ENCODE measurements at regions not wholly inside any gene's neighbourhood (a gene's known extent, or its start where the extent isn't known, plus 50 kb on each side); places are given as distances from the start of the nearest gene placed in this dataset.

DNA sequence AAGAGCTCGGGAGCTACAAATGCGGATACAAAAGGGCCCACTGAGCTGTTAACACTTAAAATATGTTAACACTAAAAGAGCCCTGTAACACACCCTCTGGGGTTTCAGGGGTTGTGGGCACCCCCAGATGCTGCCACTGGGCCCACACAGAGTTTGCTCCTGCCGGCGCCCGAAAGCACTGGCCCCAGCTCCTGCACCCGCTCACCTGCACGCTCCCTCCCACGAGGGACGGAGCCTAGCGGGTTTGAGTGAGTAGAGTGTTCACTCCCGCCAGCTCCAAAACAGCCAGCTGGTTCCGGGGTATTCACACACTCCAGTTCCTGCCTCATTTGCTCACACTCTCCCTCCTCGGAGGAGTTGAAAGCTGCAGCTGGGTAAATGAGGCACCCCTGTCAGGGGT is 357.7 kb downstream of the ETNK1 start:
- H3K4me1 Mint-ChIP-seq: no peaks in the 10 kb centered on the region
- H3K27me3 Mint-ChIP-seq (ENCODE audit: low read depth in 2 of 2): no peaks in the 10 kb centered on the region
- no peaks in the 10 kb centered on the region for H3K36me3 ChIP-seq (ENCODE audit: control insufficient read depth, insufficient read depth, low read length)
- H3K9me3 Mint-ChIP-seq: no peaks in the 10 kb centered on the region
- ATAC-seq (no peak), DNase-seq (no peak)
- TF ChIP-seq, protein P1, sequence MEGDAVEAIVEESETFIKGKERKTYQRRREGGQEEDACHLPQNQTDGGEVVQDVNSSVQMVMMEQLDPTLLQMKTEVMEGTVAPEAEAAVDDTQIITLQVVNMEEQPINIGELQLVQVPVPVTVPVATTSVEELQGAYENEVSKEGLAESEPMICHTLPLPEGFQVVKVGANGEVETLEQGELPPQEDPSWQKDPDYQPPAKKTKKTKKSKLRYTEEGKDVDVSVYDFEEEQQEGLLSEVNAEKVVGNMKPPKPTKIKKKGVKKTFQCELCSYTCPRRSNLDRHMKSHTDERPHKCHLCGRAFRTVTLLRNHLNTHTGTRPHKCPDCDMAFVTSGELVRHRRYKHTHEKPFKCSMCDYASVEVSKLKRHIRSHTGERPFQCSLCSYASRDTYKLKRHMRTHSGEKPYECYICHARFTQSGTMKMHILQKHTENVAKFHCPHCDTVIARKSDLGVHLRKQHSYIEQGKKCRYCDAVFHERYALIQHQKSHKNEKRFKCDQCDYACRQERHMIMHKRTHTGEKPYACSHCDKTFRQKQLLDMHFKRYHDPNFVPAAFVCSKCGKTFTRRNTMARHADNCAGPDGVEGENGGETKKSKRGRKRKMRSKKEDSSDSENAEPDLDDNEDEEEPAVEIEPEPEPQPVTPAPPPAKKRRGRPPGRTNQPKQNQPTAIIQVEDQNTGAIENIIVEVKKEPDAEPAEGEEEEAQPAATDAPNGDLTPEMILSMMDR (IDR thresholded peaks at IDR 0.05): no peak
- no peak overlapping the region for H3K27ac ChIP-seq (ENCODE audit: low read length)
- no peaks in the 10 kb centered on the region for H3K36me3 Mint-ChIP-seq
- no peaks in the 10 kb centered on the region for H3K4me1 ChIP-seq (ENCODE audit: control insufficient read depth, insufficient read depth, low read length)
- H3K27ac Mint-ChIP-seq: no peak overlapping the region
- H3K4me3 Mint-ChIP-seq: no peak overlapping the region
- intact Hi-C loops (cut with micrococcal nuclease): no loop called here
- WGBS (ENCODE audit: insufficient coverage): 89% methylated on average over 13 of the region's 13 CpGs
- H3K4me3 ChIP-seq (ENCODE audit: low read length): no peak overlapping the region
- H3K27me3 ChIP-seq (ENCODE audit: control insufficient read depth, insufficient read depth, low read length): no peaks in the 10 kb centered on the region
- H3K9me3 ChIP-seq (ENCODE audit: control insufficient read depth, insufficient read depth, low read length): no peaks in the 10 kb centered on the region

DNA sequence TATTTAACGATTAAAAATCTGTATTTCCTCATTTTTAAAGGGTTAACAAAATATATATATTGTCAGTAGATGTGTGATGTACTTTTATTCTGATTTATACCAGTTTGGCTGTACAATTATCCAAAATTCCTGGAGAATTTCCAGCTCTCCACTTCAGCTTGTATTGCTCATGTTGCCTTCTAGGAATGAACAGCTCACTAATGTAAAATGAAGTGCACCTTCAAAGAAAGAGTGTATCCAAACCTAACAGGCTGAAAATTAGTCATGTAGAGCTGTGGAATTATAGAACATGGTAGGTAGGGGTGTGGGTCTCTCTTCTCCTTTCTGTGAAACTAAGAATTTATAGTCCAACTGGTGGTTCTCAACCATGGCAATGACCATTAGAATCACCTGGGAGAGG is 362.0 kb downstream of the ETNK1 start:
- no CpG with 5 or more reads among the region's 1 CpG for WGBS (ENCODE audit: insufficient coverage)
- Mint-ChIP-seq H3K9me3 (peaks cover 0 to 3% of the 10 kb centered on the region in 2 donors), H3K4me1 (no peaks in the 10 kb centered on the region), H3K27me3 (ENCODE audit: low read depth in 2 of 2) (no peaks in the 10 kb centered on the region), H3K4me3 (no peak overlapping the region), H3K27ac (no peak overlapping the region), H3K36me3 (no peaks in the 10 kb centered on the region)
- Histone ChIP-seq H3K27ac (ENCODE audit: low read length) (no peak overlapping the region), H3K4me3 (ENCODE audit: low read length) (no peak overlapping the region), H3K4me1 (ENCODE audit: control insufficient read depth, insufficient read depth, low read length) (no peaks in the 10 kb centered on the region), H3K27me3 (ENCODE audit: control insufficient read depth, insufficient read depth, low read length) (no peaks in the 10 kb centered on the region), H3K9me3 (ENCODE audit: control insufficient read depth, insufficient read depth, low read length) (no peaks in the 10 kb centered on the region), H3K36me3 (ENCODE audit: control insufficient read depth, insufficient read depth, low read length) (no peaks in the 10 kb centered on the region)
- TF ChIP-seq, protein P1 (IDR thresholded peaks at IDR 0.05): no peak
- intact Hi-C loops (cut with micrococcal nuclease): no loop called here
- ATAC-seq: no peak
- no peak for DNase-seq

DNA sequence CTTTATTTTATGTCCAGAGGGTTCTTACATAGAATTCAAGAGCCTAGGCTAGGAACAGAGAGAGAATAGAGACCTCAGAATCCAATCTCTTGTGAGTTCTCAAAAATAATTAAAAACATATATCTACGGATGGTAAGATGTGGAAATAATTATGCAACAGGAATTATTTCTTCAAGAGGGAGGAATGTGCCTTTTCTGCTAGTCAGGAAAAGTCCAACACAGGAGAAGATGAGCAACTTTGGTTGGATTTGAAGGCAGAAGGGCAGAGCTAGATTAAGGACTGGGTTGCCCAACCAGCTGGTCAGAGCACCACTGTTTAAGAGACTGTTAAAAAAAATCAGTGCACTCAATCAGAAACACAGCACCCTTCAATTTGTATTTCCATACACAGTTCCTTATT is 365.5 kb downstream of the ETNK1 start:
- H3K27ac ChIP-seq (ENCODE audit: low read length): no peak overlapping the region
- no peak for DNase-seq
- no peak overlapping the region for H3K4me3 ChIP-seq (ENCODE audit: low read length)
- intact Hi-C loops (cut with micrococcal nuclease): no loop called here
- H3K9me3 Mint-ChIP-seq: peaks cover 0 to 3% of the 10 kb centered on the region in 2 donors
- no peaks in the 10 kb centered on the region for H3K4me1 ChIP-seq (ENCODE audit: control insufficient read depth, insufficient read depth, low read length)
- no peaks in the 10 kb centered on the region for H3K4me1 Mint-ChIP-seq
- no peaks in the 10 kb centered on the region for H3K27me3 ChIP-seq (ENCODE audit: control insufficient read depth, insufficient read depth, low read length)
- no peak overlapping the region for H3K27ac Mint-ChIP-seq
- no peaks in the 10 kb centered on the region for H3K27me3 Mint-ChIP-seq (ENCODE audit: low read depth in 2 of 2)
- 88% methylated on average over 1 of the region's 1 CpG for WGBS (ENCODE audit: insufficient coverage)
- H3K9me3 ChIP-seq (ENCODE audit: control insufficient read depth, insufficient read depth, low read length): no peaks in the 10 kb centered on the region
- no peaks in the 10 kb centered on the region for H3K36me3 Mint-ChIP-seq
- TF ChIP-seq, protein P1 (IDR thresholded peaks at IDR 0.05): no peak
- no peaks in the 10 kb centered on the region for H3K36me3 ChIP-seq (ENCODE audit: control insufficient read depth, insufficient read depth, low read length)
- no peak overlapping the region for H3K4me3 Mint-ChIP-seq
- ATAC-seq: no peak

DNA sequence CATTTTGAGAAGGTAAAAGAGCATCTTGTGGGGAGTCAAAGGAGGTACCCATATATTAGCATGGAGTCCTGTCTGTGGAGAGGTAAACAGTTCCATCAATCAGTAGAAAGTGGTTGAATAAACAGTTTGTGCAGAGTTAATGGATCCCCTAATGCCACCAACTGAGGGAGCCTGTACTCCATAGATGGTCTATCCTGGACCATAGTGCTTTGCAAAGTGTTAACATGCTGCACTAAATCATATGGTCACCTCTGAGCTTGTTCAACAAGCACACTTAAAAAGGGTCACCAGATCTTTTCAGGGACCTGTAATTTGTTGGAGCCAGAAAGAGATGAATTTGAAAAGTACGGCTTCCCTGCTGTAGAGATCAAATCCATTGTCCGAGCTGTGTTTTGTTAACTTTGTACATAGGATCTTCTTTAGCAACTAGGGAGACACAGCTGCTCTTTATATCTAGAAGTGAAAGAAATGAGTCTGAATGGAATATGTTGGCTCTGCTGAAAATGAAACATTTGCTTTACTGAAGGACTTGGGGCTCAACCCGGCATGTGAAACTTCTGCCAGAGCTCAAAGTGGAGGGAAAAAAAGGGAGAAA is 366.4 kb downstream of the ETNK1 start:
- Histone ChIP-seq H3K27ac (ENCODE audit: low read length) (no peak overlapping the region), H3K9me3 (ENCODE audit: control insufficient read depth, insufficient read depth, low read length) (no peaks in the 10 kb centered on the region), H3K27me3 (ENCODE audit: control insufficient read depth, insufficient read depth, low read length) (no peaks in the 10 kb centered on the region), H3K4me1 (ENCODE audit: control insufficient read depth, insufficient read depth, low read length) (no peaks in the 10 kb centered on the region), H3K36me3 (ENCODE audit: control insufficient read depth, insufficient read depth, low read length) (no peaks in the 10 kb centered on the region), H3K4me3 (ENCODE audit: low read length) (no peak overlapping the region)
- Mint-ChIP-seq H3K27ac (no peak overlapping the region), H3K36me3 (no peaks in the 10 kb centered on the region), H3K4me3 (no peak overlapping the region), H3K27me3 (ENCODE audit: low read depth in 2 of 2) (no peaks in the 10 kb centered on the region), H3K9me3 (peaks cover 0 to 3% of the 10 kb centered on the region in 2 donors), H3K4me1 (no peaks in the 10 kb centered on the region)
- WGBS (ENCODE audit: insufficient coverage): 93% methylated on average over 3 of the region's 3 CpGs
- DNase-seq (no peak), ATAC-seq (no peak)
- TF ChIP-seq, protein P1 (IDR thresholded peaks at IDR 0.05): no peak
- intact Hi-C loops (cut with micrococcal nuclease): no loop called here
